ENCODE measurements at regions not wholly inside any gene's neighbourhood (a gene's known extent, or its start where the extent isn't known, plus 50 kb on each side); places are given as distances from the start of the nearest gene placed in this dataset.

DNA sequence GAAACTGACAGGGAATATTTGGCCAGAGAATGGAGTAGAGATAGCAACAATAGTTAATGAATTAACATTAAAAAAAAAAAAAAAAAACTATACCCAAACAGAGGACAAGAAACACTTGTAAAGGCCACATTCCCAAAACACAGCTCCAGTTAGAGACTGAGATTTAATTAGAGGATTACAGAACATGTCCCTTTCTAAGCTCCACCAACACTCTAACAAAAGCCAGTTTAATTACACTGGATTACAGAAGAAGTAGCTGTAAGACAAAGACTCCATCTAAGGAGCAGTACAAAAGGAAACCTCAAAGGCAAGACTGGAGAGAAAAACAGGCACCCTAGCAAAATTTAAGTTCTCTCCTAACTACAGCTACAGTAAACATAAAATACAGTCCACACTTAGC lies 1247.7 kb upstream of the AGA start:
- H4K20me1 ChIP-seq (ENCODE audit: insufficient read depth, low read length), result no peaks in the 10 kb centered on the region
- no peak overlapping the region for H3K4me3 ChIP-seq (ENCODE audit: insufficient read depth, low read length)
- TF ChIP-seq, protein P1, sequence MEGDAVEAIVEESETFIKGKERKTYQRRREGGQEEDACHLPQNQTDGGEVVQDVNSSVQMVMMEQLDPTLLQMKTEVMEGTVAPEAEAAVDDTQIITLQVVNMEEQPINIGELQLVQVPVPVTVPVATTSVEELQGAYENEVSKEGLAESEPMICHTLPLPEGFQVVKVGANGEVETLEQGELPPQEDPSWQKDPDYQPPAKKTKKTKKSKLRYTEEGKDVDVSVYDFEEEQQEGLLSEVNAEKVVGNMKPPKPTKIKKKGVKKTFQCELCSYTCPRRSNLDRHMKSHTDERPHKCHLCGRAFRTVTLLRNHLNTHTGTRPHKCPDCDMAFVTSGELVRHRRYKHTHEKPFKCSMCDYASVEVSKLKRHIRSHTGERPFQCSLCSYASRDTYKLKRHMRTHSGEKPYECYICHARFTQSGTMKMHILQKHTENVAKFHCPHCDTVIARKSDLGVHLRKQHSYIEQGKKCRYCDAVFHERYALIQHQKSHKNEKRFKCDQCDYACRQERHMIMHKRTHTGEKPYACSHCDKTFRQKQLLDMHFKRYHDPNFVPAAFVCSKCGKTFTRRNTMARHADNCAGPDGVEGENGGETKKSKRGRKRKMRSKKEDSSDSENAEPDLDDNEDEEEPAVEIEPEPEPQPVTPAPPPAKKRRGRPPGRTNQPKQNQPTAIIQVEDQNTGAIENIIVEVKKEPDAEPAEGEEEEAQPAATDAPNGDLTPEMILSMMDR (IDR thresholded peaks at IDR 0.05; ENCODE audit: extremely low read depth, low read depth, low read length), result no peak
- H3K9me3 ChIP-seq (ENCODE audit: low read depth, low read length), result no peaks in the 10 kb centered on the region
- no peaks in the 10 kb centered on the region for H3K4me1 ChIP-seq (ENCODE audit: insufficient read depth, low read length)
- no peak overlapping the region for H3K4me2 ChIP-seq (ENCODE audit: insufficient read depth, low read length)
- H3K27ac ChIP-seq (ENCODE audit: low read depth, low read length), result no peak overlapping the region
- H3K27me3 ChIP-seq (ENCODE audit: insufficient read depth, low read length), result no peaks in the 10 kb centered on the region
- no peaks in the 10 kb centered on the region for H3K36me3 ChIP-seq (ENCODE audit: insufficient read depth, low read length)
- H2AFZ ChIP-seq (ENCODE audit: low read length), result no peak overlapping the region
- no peaks in the 10 kb centered on the region for H3K79me2 ChIP-seq (ENCODE audit: insufficient read depth, low read length)
- DNase-seq (ENCODE audit: insufficient read length, low spot score, missing footprints), result no peak

DNA sequence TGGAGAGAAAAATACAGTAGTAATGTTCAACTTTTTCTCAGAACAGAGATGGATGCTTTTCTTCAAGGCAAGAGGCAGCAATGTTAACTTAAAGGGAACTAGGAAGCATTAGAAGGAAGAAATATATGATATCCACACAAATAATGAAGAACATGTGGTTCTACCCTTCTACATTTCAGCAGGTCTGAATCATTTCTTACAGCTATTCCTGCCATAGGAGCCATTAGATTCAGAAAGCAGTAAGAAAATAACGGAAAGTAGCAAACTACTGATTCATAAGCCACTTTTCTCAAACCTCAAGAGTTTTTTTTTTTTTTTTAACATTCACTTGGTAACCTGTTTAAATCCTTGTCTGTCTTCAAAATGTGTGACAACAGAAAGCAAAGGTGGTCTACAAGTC lies 1251.6 kb upstream of the AGA start:
- Histone ChIP-seq H3K36me3 (ENCODE audit: insufficient read depth, low read length) (no peaks in the 10 kb centered on the region), H3K4me3 (ENCODE audit: insufficient read depth, low read length) (no peak overlapping the region), H3K4me1 (ENCODE audit: insufficient read depth, low read length) (no peaks in the 10 kb centered on the region), H3K9me3 (ENCODE audit: low read depth, low read length) (peaks cover 2% of the 10 kb centered on the region), H3K79me2 (ENCODE audit: insufficient read depth, low read length) (no peaks in the 10 kb centered on the region), H3K4me2 (ENCODE audit: insufficient read depth, low read length) (no peak overlapping the region), H2AFZ (ENCODE audit: low read length) (no peak overlapping the region), H3K27ac (ENCODE audit: low read depth, low read length) (no peak overlapping the region), H3K27me3 (ENCODE audit: insufficient read depth, low read length) (no peaks in the 10 kb centered on the region), H4K20me1 (ENCODE audit: insufficient read depth, low read length) (no peaks in the 10 kb centered on the region)
- TF ChIP-seq, protein P1 (IDR thresholded peaks at IDR 0.05; ENCODE audit: extremely low read depth, low read depth, low read length), result no peak
- no peak for DNase-seq (ENCODE audit: insufficient read length, low spot score, missing footprints)

DNA sequence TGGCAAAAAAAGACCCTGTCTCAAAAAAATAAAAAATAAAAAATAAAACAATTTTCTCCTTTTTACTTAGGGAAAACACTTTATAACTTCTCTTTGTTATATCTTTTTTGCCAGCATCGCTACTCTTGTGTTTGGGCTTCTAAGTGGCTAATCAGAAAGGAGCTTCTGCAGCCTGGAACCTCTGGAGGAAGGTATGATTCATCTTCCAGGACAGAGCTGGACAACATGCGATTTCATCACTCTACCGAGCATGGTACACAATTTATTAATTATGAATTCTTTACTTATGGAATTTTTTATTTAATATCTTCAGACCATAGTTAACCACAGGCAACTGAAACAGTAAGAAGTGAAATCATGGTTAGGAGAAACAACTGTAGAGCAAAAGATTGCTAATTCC lies 1254.3 kb upstream of the AGA start:
- no peaks in the 10 kb centered on the region for H3K27me3 ChIP-seq (ENCODE audit: insufficient read depth, low read length)
- H3K79me2 ChIP-seq (ENCODE audit: insufficient read depth, low read length), result no peaks in the 10 kb centered on the region
- H3K4me2 ChIP-seq (ENCODE audit: insufficient read depth, low read length), result no peak overlapping the region
- H3K4me3 ChIP-seq (ENCODE audit: insufficient read depth, low read length), result no peak overlapping the region
- H3K27ac ChIP-seq (ENCODE audit: low read depth, low read length), result no peak overlapping the region
- H4K20me1 ChIP-seq (ENCODE audit: insufficient read depth, low read length), result no peaks in the 10 kb centered on the region
- H3K4me1 ChIP-seq (ENCODE audit: insufficient read depth, low read length), result no peaks in the 10 kb centered on the region
- peaks cover 2% of the 10 kb centered on the region for H3K9me3 ChIP-seq (ENCODE audit: low read depth, low read length)
- no peaks in the 10 kb centered on the region for H3K36me3 ChIP-seq (ENCODE audit: insufficient read depth, low read length)
- DNase-seq (ENCODE audit: insufficient read length, low spot score, missing footprints), result no peak
- TF ChIP-seq, protein P1 (IDR thresholded peaks at IDR 0.05; ENCODE audit: extremely low read depth, low read depth, low read length), result no peak
- H2AFZ ChIP-seq (ENCODE audit: low read length), result no peak overlapping the region

DNA sequence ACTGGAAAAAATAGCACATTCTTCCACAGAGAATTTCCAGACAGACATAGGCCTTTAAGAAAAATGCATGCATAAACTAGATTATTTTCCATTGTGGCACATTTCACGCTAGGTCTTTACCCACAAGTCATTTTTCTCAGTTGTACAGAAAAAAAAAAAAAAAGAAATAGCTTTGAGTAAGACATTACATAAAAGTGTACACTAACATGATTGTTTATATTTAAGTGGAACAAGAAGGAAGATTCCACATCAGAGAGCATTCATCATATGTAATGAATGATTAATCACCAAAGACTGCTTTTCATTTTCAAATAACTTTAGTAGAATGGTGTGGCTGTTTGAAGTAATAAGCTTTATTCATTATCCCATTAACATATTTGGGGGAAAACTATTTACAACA lies 1270.2 kb upstream of the AGA start:
- DNase-seq (ENCODE audit: insufficient read length, low spot score, missing footprints), result no peak
- no peak overlapping the region for H3K4me2 ChIP-seq (ENCODE audit: insufficient read depth, low read length)
- no peaks in the 10 kb centered on the region for H3K36me3 ChIP-seq (ENCODE audit: insufficient read depth, low read length)
- TF ChIP-seq, protein P1 (IDR thresholded peaks at IDR 0.05; ENCODE audit: extremely low read depth, low read depth, low read length), result no peak
- no peak overlapping the region for H3K27ac ChIP-seq (ENCODE audit: low read depth, low read length)
- H3K4me1 ChIP-seq (ENCODE audit: insufficient read depth, low read length), result no peaks in the 10 kb centered on the region
- H3K4me3 ChIP-seq (ENCODE audit: insufficient read depth, low read length), result no peak overlapping the region
- H3K27me3 ChIP-seq (ENCODE audit: insufficient read depth, low read length), result no peaks in the 10 kb centered on the region
- no peaks in the 10 kb centered on the region for H3K79me2 ChIP-seq (ENCODE audit: insufficient read depth, low read length)
- no peak overlapping the region for H2AFZ ChIP-seq (ENCODE audit: low read length)
- no peaks in the 10 kb centered on the region for H3K9me3 ChIP-seq (ENCODE audit: low read depth, low read length)
- no peaks in the 10 kb centered on the region for H4K20me1 ChIP-seq (ENCODE audit: insufficient read depth, low read length)
